ENCODE measurements at regions not wholly inside any gene's neighbourhood (a gene's known extent, or its start where the extent isn't known, plus 50 kb on each side); places are given as distances from the start of the nearest gene placed in this dataset.
"Not testable (repeated sequence)": the region's sequence is repeated elsewhere in the genome, so short reads cannot be mapped to it uniquely, and the experiment has no call there.

DNA sequence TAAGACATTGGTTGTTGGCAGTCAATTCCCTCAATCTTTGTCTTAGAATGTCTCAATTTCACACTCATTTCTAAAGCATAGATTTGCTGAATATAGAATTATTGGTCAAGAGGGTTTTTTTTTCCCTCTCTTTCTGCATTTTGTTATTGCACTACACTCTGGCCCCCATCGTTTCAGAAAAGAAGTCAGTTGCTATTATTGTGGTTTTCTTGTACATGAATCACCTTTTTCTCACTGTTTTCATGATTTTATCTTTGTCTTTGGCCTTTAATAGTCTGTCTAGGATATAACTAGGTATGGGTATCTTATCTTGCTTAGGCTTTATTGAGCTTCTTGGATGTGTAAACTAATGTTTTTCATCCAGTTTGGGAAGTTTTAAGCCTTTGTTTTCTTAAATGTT lies 194.3 kb upstream of the DAAM1 start:
- no peaks in the 10 kb centered on the region for H3K27me3 ChIP-seq
- no peaks in the 10 kb centered on the region for H3K4me1 ChIP-seq
- TF ChIP-seq POLR2AphosphoS5 (IDR thresholded peaks at IDR 0.05) (no peak), POLR2A (IDR thresholded peaks at IDR 0.05) (no peak), EP300 (IDR thresholded peaks at IDR 0.05) (no peak)
- TF ChIP-seq, protein P1, sequence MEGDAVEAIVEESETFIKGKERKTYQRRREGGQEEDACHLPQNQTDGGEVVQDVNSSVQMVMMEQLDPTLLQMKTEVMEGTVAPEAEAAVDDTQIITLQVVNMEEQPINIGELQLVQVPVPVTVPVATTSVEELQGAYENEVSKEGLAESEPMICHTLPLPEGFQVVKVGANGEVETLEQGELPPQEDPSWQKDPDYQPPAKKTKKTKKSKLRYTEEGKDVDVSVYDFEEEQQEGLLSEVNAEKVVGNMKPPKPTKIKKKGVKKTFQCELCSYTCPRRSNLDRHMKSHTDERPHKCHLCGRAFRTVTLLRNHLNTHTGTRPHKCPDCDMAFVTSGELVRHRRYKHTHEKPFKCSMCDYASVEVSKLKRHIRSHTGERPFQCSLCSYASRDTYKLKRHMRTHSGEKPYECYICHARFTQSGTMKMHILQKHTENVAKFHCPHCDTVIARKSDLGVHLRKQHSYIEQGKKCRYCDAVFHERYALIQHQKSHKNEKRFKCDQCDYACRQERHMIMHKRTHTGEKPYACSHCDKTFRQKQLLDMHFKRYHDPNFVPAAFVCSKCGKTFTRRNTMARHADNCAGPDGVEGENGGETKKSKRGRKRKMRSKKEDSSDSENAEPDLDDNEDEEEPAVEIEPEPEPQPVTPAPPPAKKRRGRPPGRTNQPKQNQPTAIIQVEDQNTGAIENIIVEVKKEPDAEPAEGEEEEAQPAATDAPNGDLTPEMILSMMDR (IDR thresholded peaks at IDR 0.05) = no peak
- DNase-seq (ENCODE audit: low spot score in 2 of 2) = no peak
- no peak overlapping the region for H3K4me3 ChIP-seq
- no peak overlapping the region for H3K27ac ChIP-seq
- 40% methylated on average over 1 of the region's 1 CpG for WGBS
- no peaks in the 10 kb centered on the region for H3K9me3 ChIP-seq
- no peaks in the 10 kb centered on the region for H3K36me3 ChIP-seq

DNA sequence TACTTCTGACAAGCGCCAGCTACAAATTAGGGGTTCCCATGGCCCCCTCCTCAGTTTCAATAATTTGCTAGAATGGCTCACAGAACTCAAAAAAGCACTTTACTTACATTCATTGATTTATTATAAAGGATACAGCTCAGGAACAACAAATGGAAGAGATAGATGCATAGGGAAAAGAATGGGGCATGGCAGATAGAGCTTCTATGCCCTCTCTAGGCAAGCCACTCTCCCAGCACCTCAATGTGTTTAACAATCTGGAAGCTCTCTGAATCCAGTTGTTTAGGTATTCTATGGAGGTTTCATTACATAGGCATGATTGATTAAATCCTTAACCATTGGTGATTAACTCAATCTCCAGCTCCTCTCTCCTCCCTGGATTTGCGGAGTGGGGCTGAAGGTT lies 184.5 kb upstream of the DAAM1 start:
- DNase-seq (ENCODE audit: low spot score in 2 of 2) = no peak
- no peak overlapping the region for H3K27ac ChIP-seq
- H3K9me3 ChIP-seq = no peaks in the 10 kb centered on the region
- H3K4me1 ChIP-seq = no peaks in the 10 kb centered on the region
- WGBS = 88% methylated on average over 2 of the region's 2 CpGs
- TF ChIP-seq POLR2AphosphoS5 (IDR thresholded peaks at IDR 0.05) = no peak
- TF ChIP-seq POLR2A (IDR thresholded peaks at IDR 0.05) = no peak
- TF ChIP-seq, protein P1 (IDR thresholded peaks at IDR 0.05) = no peak
- no peak for TF ChIP-seq EP300 (IDR thresholded peaks at IDR 0.05)
- no peaks in the 10 kb centered on the region for H3K36me3 ChIP-seq
- H3K4me3 ChIP-seq = no peak overlapping the region
- H3K27me3 ChIP-seq = no peaks in the 10 kb centered on the region

DNA sequence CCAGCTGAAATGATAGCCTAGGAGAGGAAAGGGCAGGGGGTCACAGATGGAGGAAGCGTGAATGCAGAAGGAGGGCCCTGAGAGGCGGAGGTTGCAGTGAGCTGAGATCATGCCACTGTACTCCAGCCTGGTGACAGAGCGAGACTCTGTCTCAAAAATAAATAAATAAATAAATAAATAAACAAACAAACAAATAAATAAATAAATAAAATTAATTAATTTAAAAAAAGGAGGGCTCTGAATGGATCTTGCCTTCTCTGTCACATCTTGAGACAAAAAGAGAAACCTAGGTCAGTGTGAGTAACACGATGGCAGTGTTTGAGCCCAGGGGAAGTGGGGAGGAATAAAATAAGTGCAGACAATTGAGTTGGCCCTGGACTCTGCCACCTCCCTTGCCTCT lies 182.3 kb upstream of the DAAM1 start:
- not testable (repeated sequence) for H3K27me3 ChIP-seq; H3K36me3 ChIP-seq; H3K9me3 ChIP-seq; H3K27ac ChIP-seq; DNase-seq (ENCODE audit: low spot score in 2 of 2); H3K4me1 ChIP-seq; H3K4me3 ChIP-seq
- 71% methylated on average over 4 of the region's 4 CpGs for WGBS

DNA sequence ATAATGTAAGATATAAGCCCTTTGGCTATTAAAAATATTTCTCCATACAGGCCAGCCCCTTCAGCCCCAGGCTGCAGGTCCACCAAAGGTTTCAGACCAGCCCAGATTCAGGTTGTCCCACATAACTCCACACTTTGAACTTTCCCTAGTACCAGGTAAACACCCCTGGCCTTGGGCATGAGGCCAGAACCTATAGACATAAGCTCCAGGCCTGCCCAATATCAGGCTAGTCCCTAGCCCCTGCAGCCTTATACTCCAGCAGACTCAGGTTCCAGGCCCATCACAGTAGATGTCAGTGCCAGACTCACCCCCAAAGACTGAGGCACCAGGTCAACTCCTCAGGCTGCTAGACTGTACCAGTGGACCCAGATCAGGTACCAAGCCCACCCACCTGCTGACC lies 178.5 kb upstream of the DAAM1 start:
- H3K36me3 ChIP-seq = no peaks in the 10 kb centered on the region
- no peak overlapping the region for H3K27ac ChIP-seq
- H3K27me3 ChIP-seq = no peaks in the 10 kb centered on the region
- no peaks in the 10 kb centered on the region for H3K4me1 ChIP-seq
- no peak for DNase-seq (ENCODE audit: low spot score in 2 of 2)
- H3K9me3 ChIP-seq = no peaks in the 10 kb centered on the region
- H3K4me3 ChIP-seq = no peak overlapping the region
- TF ChIP-seq, protein P1 (IDR thresholded peaks at IDR 0.05) = no peak
- TF ChIP-seq POLR2AphosphoS5 (IDR thresholded peaks at IDR 0.05) = no peak
- TF ChIP-seq EP300 (IDR thresholded peaks at IDR 0.05) = no peak
- no peak for TF ChIP-seq POLR2A (IDR thresholded peaks at IDR 0.05)

DNA sequence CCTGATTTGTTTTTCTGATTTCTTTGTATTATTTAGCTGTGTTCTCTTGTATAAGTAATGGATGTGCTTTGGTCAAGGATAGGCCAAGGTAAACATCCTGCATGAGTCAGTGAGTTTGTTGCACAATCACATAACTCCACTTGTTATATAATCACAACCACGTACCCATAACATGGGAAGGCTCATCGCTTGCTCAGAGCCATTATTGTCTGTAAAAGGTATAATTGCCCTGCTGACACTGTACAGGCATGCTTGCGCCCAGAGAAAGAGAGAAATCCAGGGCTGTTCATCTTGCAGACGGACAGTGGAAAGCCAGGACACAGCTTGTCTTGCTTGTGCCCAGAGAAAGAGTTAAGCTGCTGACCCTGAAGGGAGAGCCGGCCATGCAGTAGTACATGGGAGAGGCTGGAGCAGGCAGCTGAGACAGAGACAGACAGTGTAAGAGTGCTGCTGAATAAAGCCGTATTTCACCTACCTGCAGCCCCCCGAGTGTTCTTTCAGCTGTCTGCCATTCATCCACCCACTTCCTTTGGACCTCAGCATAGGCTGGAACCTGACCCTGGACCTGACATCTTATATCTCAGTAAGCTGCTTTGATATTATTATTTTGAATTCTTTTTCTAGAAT lies 174.7 kb upstream of the DAAM1 start:
- Histone ChIP-seq H3K27me3 (no peaks in the 10 kb centered on the region), H3K4me3 (no peak overlapping the region), H3K27ac (no peak overlapping the region), H3K9me3 (no peaks in the 10 kb centered on the region), H3K4me1 (no peaks in the 10 kb centered on the region), H3K36me3 (no peaks in the 10 kb centered on the region)
- 89% methylated on average over 7 of the region's 7 CpGs for WGBS
- TF ChIP-seq POLR2A (IDR thresholded peaks at IDR 0.05) (no peak), POLR2AphosphoS5 (IDR thresholded peaks at IDR 0.05) (no peak), EP300 (IDR thresholded peaks at IDR 0.05) (no peak)
- TF ChIP-seq, protein P1 (IDR thresholded peaks at IDR 0.05) = no peak
- no peak for DNase-seq (ENCODE audit: low spot score in 2 of 2)

DNA sequence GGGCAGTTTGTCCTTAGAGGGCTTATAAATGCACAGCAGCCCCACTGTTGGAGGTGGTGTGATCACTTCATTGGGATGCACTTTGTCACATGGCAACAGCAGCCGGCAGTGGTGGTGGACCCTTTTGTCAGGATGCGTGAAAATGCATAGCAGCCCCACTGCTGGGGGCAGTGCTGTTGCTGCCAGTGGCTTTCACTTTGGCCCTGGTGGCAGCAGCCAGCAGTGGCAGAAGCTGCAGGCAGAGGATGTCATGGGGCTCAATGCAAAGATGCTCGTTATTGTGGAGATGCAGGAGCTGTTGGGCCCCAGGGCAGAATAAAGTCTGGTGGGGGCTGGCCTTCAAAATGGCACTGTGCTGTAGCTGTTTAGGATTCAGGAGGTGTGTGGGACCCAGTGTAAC lies 173.0 kb upstream of the DAAM1 start:
- Histone ChIP-seq H3K9me3 (no peaks in the 10 kb centered on the region), H3K4me1 (no peaks in the 10 kb centered on the region), H3K36me3 (no peaks in the 10 kb centered on the region), H3K4me3 (no peak overlapping the region), H3K27ac (no peak overlapping the region), H3K27me3 (no peaks in the 10 kb centered on the region)
- TF ChIP-seq POLR2A (IDR thresholded peaks at IDR 0.05) = no peak
- TF ChIP-seq POLR2AphosphoS5 (IDR thresholded peaks at IDR 0.05) = no peak
- TF ChIP-seq, protein P1 (IDR thresholded peaks at IDR 0.05) = no peak
- TF ChIP-seq EP300 (IDR thresholded peaks at IDR 0.05) = no peak
- no peak for DNase-seq (ENCODE audit: low spot score in 2 of 2)
- 72% methylated on average over 3 of the region's 3 CpGs for WGBS
